A549 (cell line): ENCODE measurements at regions not wholly inside any gene's neighbourhood (a gene's known extent, or its start where the extent isn't known, plus 50 kb on each side); places are given as distances from the start of the nearest gene placed in this dataset.

Experiments
- ELK1 ChIP-seq: fragments of 150-350 bp; IDR thresholded peaks from 2 replicates; pipeline ENCODE4 v1.6.1; 2014; ENCODE audit warnings: low read depth, mild to moderate bottlenecking, low read length
- SMC3 ChIP-seq: fragments of >200 bp; sonication (Bioruptor Twin); formaldehyde crosslinking; IDR thresholded peaks from 3 replicates; pipeline ENCODE4 v1.6.1; 2018; ENCODE audit warnings: inconsistent platforms

GRCh38 chr17:33633446-33633845, 340.4 kb upstream of the ASIC2 start:
- TF ChIP-seq SMC3 (no peak), ELK1 (no peak)
